Large intestine (tissue), 3 donors: ENCODE measurements at regions not wholly inside any gene's neighbourhood (a gene's known extent, or its start where the extent isn't known, plus 50 kb on each side); places are given as distances from the start of the nearest gene placed in this dataset.
A peak's percentile ranks its signal among the peaks of the same experiment; 100 is the strongest.

Experiments
- DNase-seq, 2 donors: peaks; one replicate each; pipeline versions ENCODE4 v3.0.0 to v3.0.0-alpha.2; 2013
- H3K27ac ChIP-seq: one replicate; pipeline ENCODE4 v1.5.1; 2013; ENCODE audit warnings: low read length
- H3K27me3 ChIP-seq: 2 replicates; pipeline ENCODE4 v1.6.1; 2013; ENCODE audit warnings: low read length; ENCODE audit not compliant: control insufficient read depth, insufficient read depth
- H3K36me3 ChIP-seq: 2 replicates; pipeline ENCODE4 v1.6.1; 2013; ENCODE audit warnings: low read length; ENCODE audit not compliant: control insufficient read depth, insufficient read depth
- H3K4me1 ChIP-seq: one replicate; pipeline ENCODE4 v1.6.1; 2013; ENCODE audit warnings: low read length; ENCODE audit not compliant: control insufficient read depth, insufficient read depth
- H3K4me3 ChIP-seq: one replicate; pipeline ENCODE4 v1.5.1; 2013; ENCODE audit warnings: low read length
- H3K9me3 ChIP-seq: one replicate; pipeline ENCODE4 v1.6.1; 2013; ENCODE audit warnings: mild to moderate bottlenecking, low read depth, low read length, moderate library complexity; ENCODE audit not compliant: control insufficient read depth
- WGBS: methylation state at CpG from one replicate; pipeline ENCODE4 v1.1.5; 2013; ENCODE audit warnings: low lambda C conversion rate; ENCODE audit not compliant: insufficient coverage; 5-methylcytosine and 5-hydroxymethylcytosine counted together

DNA sequence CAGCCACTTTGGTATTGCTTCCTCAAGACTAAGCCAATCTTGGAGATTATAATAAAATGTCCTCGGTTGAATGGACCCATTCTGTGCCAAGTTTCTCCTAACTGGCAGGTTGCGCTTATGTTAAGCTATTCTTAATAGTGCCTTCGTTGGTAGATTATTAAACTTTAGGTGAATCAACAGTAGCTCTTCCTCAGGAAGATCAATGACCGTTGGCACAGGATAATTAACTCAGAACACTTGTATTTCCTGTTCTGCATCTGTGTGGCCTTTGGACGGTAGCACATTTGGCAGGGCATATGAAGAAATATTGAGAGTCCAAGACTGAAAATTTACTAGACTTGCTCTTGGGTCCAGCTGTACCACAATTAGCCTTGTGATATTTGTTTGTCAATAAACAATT is 402.9 kb downstream of the MLLT3 start:
- no CpG with 5 or more reads among the region's 5 CpGs for WGBS
- no peak overlapping the region for H3K27ac ChIP-seq

DNA sequence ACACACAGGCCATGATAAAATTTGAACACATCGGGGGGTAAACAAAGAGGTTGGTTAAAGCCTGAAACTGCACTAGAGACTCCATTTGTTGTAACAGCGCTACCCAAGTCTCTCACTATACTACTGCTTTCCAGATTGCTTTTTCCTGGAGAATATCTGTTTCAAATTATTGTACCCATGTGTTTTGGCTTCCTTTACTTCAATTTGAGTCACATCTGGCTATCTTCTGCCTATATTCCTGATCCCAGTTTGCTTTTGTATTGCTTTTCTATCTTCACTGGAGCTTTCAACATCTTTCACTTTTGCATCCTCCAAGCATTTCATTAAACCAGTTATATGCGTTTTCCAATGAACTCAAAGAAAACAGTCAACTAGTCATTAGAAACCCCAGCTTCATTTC is 404.7 kb downstream of the MLLT3 start:
- no peaks in the 10 kb centered on the region for H3K36me3 ChIP-seq
- H3K9me3 ChIP-seq: no peaks in the 10 kb centered on the region
- H3K4me1 ChIP-seq: no peaks in the 10 kb centered on the region
- H3K27ac ChIP-seq: no peak overlapping the region
- DNase-seq: no peak
- H3K4me3 ChIP-seq: no peak overlapping the region
- no peaks in the 10 kb centered on the region for H3K27me3 ChIP-seq
- WGBS: no CpG with 5 or more reads among the region's 3 CpGs

More for the DNA sequence above, 402.9 kb downstream of the MLLT3 start:
- H3K9me3 ChIP-seq: no peaks in the 10 kb centered on the region
- DNase-seq: peak; percentile 53 to 86
- H3K27me3 ChIP-seq: no peaks in the 10 kb centered on the region
- H3K4me3 ChIP-seq: no peak overlapping the region
- no peaks in the 10 kb centered on the region for H3K4me1 ChIP-seq
- H3K36me3 ChIP-seq: no peaks in the 10 kb centered on the region

DNA sequence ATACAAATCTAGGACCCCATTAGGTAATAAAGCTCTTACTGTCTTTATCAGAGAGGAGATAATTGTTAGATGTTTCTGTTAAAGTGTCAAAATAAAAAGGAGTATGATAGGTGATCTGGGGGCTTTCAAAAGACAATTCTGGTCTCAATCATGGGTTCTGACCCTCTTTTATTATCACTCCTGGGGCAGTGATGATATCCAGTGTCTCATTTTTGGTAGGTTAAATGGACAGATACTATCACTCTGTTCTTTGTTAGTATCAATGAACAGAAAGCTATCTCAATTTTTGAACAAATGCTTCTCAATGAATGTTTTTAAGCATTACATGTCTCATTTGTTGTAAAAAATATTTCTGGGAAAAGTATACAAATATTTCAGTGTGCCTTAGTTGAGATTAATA is 405.9 kb downstream of the MLLT3 start:
- no peaks in the 10 kb centered on the region for H3K9me3 ChIP-seq

DNA sequence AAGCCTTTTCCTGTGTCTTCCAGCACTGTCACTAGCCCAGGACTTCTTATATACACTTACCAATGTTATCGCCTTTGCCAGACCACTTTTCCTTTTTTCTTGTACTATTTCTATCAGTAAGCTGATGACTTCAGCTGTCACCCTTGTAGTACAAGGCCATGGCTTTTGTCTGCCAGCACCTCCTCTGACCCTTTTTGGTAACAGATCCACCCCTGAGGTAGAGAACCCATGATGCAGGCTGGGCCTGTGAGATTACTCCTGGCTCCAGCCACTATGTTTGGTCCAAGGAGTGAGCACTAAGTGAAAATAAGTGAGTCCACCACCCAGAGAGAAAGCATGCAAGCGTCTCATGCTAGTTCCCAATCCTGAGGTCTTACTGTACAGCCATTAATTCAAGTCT is 406.7 kb downstream of the MLLT3 start:
- 88% methylated on average over 1 of the region's 2 CpGs for WGBS

More for the DNA sequence above, 405.9 kb downstream of the MLLT3 start:
- H3K4me3 ChIP-seq: no peak overlapping the region
- H3K27me3 ChIP-seq: no peaks in the 10 kb centered on the region
- no peaks in the 10 kb centered on the region for H3K4me1 ChIP-seq
- no peak for DNase-seq
- no peaks in the 10 kb centered on the region for H3K36me3 ChIP-seq
- H3K27ac ChIP-seq: no peak overlapping the region

DNA sequence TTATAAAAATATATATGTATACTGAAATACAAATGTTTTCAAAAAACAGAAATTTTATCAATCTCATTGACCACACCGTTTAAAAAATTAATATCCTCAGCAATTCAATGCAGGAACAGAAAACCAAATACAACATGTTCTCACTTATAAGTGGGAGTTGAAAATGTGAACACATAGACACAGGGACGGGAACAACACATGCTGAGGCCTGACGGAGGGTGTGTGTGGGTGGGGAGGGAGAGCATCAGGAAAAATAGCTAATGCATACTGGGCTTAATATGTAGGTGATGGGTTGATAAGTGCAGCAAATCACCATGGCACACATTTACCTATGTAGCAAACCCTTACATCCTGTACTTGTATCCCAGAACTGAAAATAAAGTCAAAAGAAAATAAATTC is 409.5 kb downstream of the MLLT3 start:
- H3K27ac ChIP-seq: no peak overlapping the region
- H3K4me3 ChIP-seq: no peak overlapping the region
- WGBS: 100% methylated on average over 1 of the region's 3 CpGs
- H3K27me3 ChIP-seq: no peaks in the 10 kb centered on the region
- H3K9me3 ChIP-seq: no peaks in the 10 kb centered on the region
- no peaks in the 10 kb centered on the region for H3K36me3 ChIP-seq
- peaks cover 4% of the 10 kb centered on the region for H3K4me1 ChIP-seq
- no peak for DNase-seq

More for the DNA sequence above, 406.7 kb downstream of the MLLT3 start:
- H3K27me3 ChIP-seq: no peaks in the 10 kb centered on the region
- no peaks in the 10 kb centered on the region for H3K4me1 ChIP-seq
- H3K36me3 ChIP-seq: no peaks in the 10 kb centered on the region
- H3K4me3 ChIP-seq: no peak overlapping the region
- H3K9me3 ChIP-seq: no peaks in the 10 kb centered on the region
- DNase-seq: no peak
- no peak overlapping the region for H3K27ac ChIP-seq

DNA sequence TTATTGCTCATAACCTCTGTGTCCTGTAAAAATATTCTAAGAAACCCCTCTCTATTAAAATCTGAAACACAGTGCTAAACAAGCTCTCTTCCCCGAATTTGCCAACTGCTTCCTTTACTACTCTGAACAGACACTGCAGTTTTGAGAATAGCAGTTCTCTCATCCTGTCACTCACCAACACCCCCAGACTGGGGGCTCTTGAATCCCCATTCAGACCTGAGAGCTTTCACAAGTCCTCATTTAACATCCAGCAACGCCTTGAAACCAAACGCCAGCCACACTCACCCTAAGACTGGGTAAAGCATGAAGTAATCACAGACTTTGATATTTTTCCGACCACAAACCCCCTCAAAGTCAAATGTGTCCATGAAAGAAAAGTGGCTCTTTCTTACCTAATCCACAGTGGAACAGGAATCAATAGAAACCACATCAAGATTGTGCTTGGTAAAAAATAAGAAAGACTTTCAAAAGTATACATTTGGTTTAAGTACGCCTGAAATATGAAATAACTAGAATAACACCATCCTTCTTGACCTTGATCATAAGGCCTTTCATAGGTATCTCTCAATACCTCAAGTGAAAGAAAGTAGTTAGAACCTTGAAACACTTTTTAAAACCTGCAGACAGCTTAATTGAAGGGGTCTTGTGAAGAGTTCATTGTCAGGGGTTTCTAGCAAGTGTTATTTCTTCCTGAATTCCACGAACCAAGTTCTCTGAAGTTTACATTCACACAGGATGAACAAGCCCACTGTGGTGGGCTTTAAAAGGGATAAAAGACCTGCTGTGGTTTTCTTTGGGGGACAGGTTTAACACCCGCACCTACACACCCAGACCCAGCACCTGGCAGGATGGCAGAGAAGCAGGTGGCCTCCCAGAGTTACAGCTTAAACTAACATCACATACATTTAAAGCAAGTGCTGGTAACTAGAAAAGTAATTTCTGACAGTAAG is 412.6 kb downstream of the MLLT3 start:
- no peak overlapping the region for H3K4me3 ChIP-seq
- WGBS: 80% methylated on average over 1 of the region's 7 CpGs
- H3K27ac ChIP-seq: no peak overlapping the region
- H3K27me3 ChIP-seq: no peaks in the 10 kb centered on the region
- H3K36me3 ChIP-seq: no peaks in the 10 kb centered on the region
- DNase-seq: no peak
- peaks cover 4% of the 10 kb centered on the region for H3K4me1 ChIP-seq
- no peaks in the 10 kb centered on the region for H3K9me3 ChIP-seq

DNA sequence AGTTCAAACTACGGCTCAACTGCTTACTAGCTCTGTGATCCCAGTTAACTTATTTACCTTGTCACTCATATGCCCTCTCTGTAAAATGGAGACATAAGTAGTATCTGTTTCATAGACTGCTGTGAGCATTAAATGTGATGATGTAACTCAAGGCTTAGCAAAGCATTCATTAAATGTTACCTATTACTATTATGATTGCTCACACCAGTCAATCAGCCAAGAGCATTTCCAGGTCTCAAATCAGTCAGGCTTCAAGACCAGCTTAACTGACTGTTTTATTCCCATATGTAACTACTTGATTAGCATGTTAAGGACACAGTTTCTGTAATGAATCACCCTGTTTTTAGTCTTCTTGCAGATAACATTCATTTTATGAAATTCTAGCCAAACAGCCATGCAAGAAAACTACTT is 413.3 kb downstream of the MLLT3 start:
- no peaks in the 10 kb centered on the region for H3K27me3 ChIP-seq
- H3K27ac ChIP-seq: no peak overlapping the region
- no peaks in the 10 kb centered on the region for H3K9me3 ChIP-seq
- no peak for DNase-seq
- no CpG with 5 or more reads among the region's 1 CpG for WGBS
- no peaks in the 10 kb centered on the region for H3K36me3 ChIP-seq
- no peak overlapping the region for H3K4me3 ChIP-seq
- peaks cover 4% of the 10 kb centered on the region for H3K4me1 ChIP-seq

DNA sequence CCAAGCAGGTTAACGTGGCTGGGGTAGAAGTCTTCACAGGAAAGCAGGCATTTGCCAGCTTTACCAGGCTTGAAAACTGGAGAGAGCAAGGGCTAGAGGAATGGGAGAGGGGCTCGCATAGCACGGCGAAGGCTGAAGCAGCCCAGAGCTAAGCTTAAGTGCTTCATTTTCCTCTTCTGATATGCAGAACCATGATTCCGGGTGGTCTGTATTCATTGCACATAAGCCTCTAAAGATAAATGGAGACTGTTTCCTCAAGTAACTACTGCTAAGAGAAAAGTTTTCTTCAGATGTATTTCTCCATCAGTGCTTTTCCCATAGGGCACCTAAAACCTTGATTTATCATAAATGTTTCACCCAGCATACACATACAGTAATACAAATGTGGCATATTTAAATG is 414.1 kb downstream of the MLLT3 start:
- Histone ChIP-seq H3K9me3 (no peaks in the 10 kb centered on the region), H3K4me1 (peaks cover 4% of the 10 kb centered on the region), H3K27ac (no peak overlapping the region), H3K36me3 (no peaks in the 10 kb centered on the region), H3K27me3 (no peaks in the 10 kb centered on the region), H3K4me3 (no peak overlapping the region)
- no CpG with 5 or more reads among the region's 5 CpGs for WGBS
- no peak for DNase-seq

DNA sequence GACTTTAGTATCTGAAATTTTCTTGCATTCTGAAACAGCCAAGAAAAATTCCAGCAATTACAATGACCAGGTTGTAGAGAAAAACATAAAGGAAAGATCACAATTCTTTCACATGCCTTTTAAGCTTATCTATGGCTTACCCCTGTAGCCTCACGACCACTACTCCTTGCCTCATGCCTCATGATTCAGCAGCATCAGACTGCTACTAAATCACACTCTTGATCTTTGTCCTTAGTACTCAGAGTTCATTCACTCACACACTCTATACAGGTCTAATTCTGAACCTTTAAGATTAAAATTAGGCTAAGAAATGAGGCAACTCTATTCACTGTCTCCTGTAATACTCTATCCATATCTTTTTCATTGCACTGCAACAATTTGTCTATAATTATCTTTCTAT is 415.1 kb downstream of the MLLT3 start:
- 0% methylated on average over 1 of the region's 1 CpG for WGBS
- Histone ChIP-seq H3K4me3 (no peak overlapping the region), H3K36me3 (no peaks in the 10 kb centered on the region), H3K4me1 (peaks cover 4% of the 10 kb centered on the region), H3K27ac (no peak overlapping the region), H3K27me3 (no peaks in the 10 kb centered on the region), H3K9me3 (no peaks in the 10 kb centered on the region)
- DNase-seq: peak; percentile 37 to 77

DNA sequence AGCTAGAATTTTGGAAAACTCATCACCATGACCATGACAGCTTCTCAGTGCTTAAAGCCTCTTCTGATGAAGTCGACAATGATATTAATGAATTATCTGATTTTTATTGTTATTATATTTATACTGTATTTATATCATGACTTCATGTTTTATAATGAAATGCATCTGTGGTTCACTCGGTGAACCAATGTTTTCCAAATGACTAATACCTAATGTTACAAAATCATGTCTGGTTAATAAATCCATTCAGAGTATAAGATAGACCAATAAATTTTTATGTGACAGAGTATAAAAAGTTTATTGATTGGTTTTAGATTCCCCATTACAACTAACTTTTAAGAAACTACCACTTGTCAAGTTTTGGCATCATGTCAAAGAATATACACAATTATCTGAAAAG is 416.5 kb downstream of the MLLT3 start:
- H3K27ac ChIP-seq: no peak overlapping the region
- no peak for DNase-seq
- no peaks in the 10 kb centered on the region for H3K9me3 ChIP-seq
- H3K36me3 ChIP-seq: no peaks in the 10 kb centered on the region
- no peaks in the 10 kb centered on the region for H3K27me3 ChIP-seq
- H3K4me1 ChIP-seq: peaks cover 4% of the 10 kb centered on the region
- WGBS: 100% methylated on average over 1 of the region's 2 CpGs
- H3K4me3 ChIP-seq: no peak overlapping the region

DNA sequence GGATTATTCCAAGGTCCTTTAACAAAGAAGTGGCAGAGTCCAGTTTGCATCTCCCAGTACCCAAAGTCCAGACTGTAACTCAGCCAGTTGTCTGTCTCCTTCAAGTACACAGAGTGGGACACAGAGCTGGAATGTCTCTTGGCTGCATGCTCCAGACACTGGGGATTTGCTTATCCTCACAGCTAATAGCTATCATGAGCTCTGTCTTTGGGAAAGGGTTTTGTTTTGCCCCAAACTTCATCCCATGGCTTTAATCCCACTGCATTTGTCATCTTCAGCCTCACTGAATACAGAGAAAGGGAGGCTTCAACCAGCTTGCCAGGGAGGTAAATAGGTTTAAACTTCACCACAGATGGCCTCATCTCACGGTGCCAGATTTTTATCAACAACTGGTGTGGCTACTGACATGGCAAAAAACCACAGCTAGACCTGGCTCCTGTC is 412.2 kb upstream of the SLC24A2 start:
- H3K36me3 ChIP-seq: no peaks in the 10 kb centered on the region
- H3K4me3 ChIP-seq: no peak overlapping the region
- no peaks in the 10 kb centered on the region for H3K9me3 ChIP-seq
- H3K27ac ChIP-seq: no peak overlapping the region
- peaks cover 4% of the 10 kb centered on the region for H3K4me1 ChIP-seq
- H3K27me3 ChIP-seq: no peaks in the 10 kb centered on the region
- DNase-seq: peak in 1 of 2 donors; percentile 32
- no CpG with 5 or more reads among the region's 1 CpG for WGBS
